Calu3 (cell line): ENCODE measurements at regions not wholly inside any gene's neighbourhood (a gene's known extent, or its start where the extent isn't known, plus 50 kb on each side); places are given as distances from the start of the nearest gene placed in this dataset.
"Not testable (repeated sequence)": the region's sequence is repeated elsewhere in the genome, so short reads cannot be mapped to it uniquely, and the experiment has no call there.

ENCODE experiments used
- BruUV-seq: library from RNA; stranded (reverse); fragments of 400-500 nt; replicated peaks from 2 replicates; lab custom pipeline; 2021; lab: Mats Ljungman, UMichigan
- CTCF ChIA-PET: fragments of 300-600 bp; sonication (Branson Sonifier 250); formaldehyde crosslinking; loops from one replicate; lab custom pipeline; 2022; ENCODE audit warnings: antibody characterized with exemption; lab: Charles Lee
- DNase-seq: peaks from one replicate; pipeline ENCODE4 v3.0.0; 2022
- H3K27ac Mint-ChIP-seq: one replicate; pipeline ENCODE4 v1.8.0; 2022; ENCODE audit warnings: mixed read lengths; ENCODE audit not compliant: unreplicated experiment
- H3K27me3 Mint-ChIP-seq: one replicate; pipeline ENCODE4 v1.8.0; 2022; ENCODE audit warnings: mixed read lengths; ENCODE audit not compliant: unreplicated experiment
- H3K36me3 Mint-ChIP-seq: one replicate; pipeline ENCODE4 v1.8.0; 2022; ENCODE audit warnings: mild to moderate bottlenecking, moderate library complexity, mixed read lengths; ENCODE audit not compliant: insufficient read depth, unreplicated experiment
- H3K4me1 Mint-ChIP-seq: one replicate; pipeline ENCODE4 v1.8.0; 2022; ENCODE audit warnings: mild to moderate bottlenecking, low read depth, mixed read lengths; ENCODE audit not compliant: unreplicated experiment
- H3K4me3 Mint-ChIP-seq: one replicate; pipeline ENCODE4 v1.8.0; 2022; ENCODE audit warnings: mild to moderate bottlenecking, low read depth, moderate library complexity, mixed read lengths; ENCODE audit not compliant: unreplicated experiment
- H3K9me3 Mint-ChIP-seq: one replicate; pipeline ENCODE4 v1.8.0; 2022; ENCODE audit warnings: low read depth, mixed read lengths; ENCODE audit not compliant: unreplicated experiment
- intact Hi-C: fragments of 100-400 bp; cut with micrococcal nuclease; formaldehyde crosslinking; loops from one replicate; pipeline ENCODE4 v1.10.0; 2022; ENCODE audit not compliant: unreplicated experiment
- TF ChIP-seq, protein P1 (sequence below): fragments of 200-600 bp; IDR thresholded peaks from one replicate; pipeline ENCODE4 v1.8.0; 2022; ENCODE audit warnings: antibody characterized with exemption; ENCODE audit not compliant: unreplicated experiment

DNA sequence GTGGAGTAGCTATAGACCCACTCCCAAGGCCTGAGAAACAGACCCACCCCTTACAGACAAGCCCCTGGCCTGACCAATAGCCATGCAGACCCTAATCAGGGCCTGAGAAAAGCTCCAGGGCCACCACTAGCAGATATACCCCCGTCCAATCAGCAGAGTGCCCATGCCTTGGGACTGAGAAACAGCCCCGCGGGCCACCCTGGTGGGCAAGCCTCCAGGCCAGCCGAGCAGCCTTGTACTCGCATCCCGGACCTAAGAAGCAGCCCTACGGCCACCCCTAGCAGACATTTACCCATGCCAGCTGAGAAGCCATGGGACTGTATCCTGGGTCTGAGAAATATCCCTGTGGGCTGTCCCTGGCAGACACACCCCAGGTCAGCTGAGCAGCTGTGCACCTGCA lies 436.5 kb downstream of the SMARCA1 start:
- H3K27me3 Mint-ChIP-seq: no peaks in the 10 kb centered on the region

GRCh38 chrX:129084291-129084690 lies 439.0 kb downstream of the SMARCA1 start:
- H3K9me3 Mint-ChIP-seq, H3K27ac Mint-ChIP-seq, H3K27me3 Mint-ChIP-seq, BruUV-seq, H3K4me1 Mint-ChIP-seq, CTCF ChIA-PET, H3K4me3 Mint-ChIP-seq, intact Hi-C loops, DNase-seq, H3K36me3 Mint-ChIP-seq: not testable (repeated sequence)

More for the DNA sequence above, 436.5 kb downstream of the SMARCA1 start:
- Mint-ChIP-seq H3K9me3 (no peaks in the 10 kb centered on the region), H3K4me3 (no peak overlapping the region), H3K36me3 (no peaks in the 10 kb centered on the region), H3K27ac (no peak overlapping the region), H3K4me1 (no peaks in the 10 kb centered on the region)
- no TSS peak for BruUV-seq
- intact Hi-C loops: no loop called here
- TF ChIP-seq, protein P1, sequence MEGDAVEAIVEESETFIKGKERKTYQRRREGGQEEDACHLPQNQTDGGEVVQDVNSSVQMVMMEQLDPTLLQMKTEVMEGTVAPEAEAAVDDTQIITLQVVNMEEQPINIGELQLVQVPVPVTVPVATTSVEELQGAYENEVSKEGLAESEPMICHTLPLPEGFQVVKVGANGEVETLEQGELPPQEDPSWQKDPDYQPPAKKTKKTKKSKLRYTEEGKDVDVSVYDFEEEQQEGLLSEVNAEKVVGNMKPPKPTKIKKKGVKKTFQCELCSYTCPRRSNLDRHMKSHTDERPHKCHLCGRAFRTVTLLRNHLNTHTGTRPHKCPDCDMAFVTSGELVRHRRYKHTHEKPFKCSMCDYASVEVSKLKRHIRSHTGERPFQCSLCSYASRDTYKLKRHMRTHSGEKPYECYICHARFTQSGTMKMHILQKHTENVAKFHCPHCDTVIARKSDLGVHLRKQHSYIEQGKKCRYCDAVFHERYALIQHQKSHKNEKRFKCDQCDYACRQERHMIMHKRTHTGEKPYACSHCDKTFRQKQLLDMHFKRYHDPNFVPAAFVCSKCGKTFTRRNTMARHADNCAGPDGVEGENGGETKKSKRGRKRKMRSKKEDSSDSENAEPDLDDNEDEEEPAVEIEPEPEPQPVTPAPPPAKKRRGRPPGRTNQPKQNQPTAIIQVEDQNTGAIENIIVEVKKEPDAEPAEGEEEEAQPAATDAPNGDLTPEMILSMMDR: no peak
- CTCF ChIA-PET: no interaction called here
- DNase-seq: no peak

- CTCF ChIA-PET: no interaction called here
- BruUV-seq: no TSS peak
- Mint-ChIP-seq H3K27ac (no peak overlapping the region), H3K9me3 (no peaks in the 10 kb centered on the region), H3K27me3 (no peaks in the 10 kb centered on the region), H3K36me3 (no peaks in the 10 kb centered on the region), H3K4me1 (no peaks in the 10 kb centered on the region), H3K4me3 (no peak overlapping the region)
- no peak for DNase-seq
- TF ChIP-seq, protein P1: no peak
- intact Hi-C loops: no loop called here
These were observed 445.7 kb downstream of the SMARCA1 start for GRCh38 chrX:129077424-129078170.

- CTCF ChIA-PET: no interaction called here
- no TSS peak for BruUV-seq
- Mint-ChIP-seq H3K27ac (no peak overlapping the region), H3K4me3 (no peak overlapping the region), H3K4me1 (no peaks in the 10 kb centered on the region), H3K36me3 (no peaks in the 10 kb centered on the region), H3K9me3 (no peaks in the 10 kb centered on the region), H3K27me3 (no peaks in the 10 kb centered on the region)
- no peak for DNase-seq
- intact Hi-C loops: no loop called here
- TF ChIP-seq, protein P1: no peak
These were observed 451.9 kb downstream of the SMARCA1 start for GRCh38 chrX:129071390-129071789.

DNA sequence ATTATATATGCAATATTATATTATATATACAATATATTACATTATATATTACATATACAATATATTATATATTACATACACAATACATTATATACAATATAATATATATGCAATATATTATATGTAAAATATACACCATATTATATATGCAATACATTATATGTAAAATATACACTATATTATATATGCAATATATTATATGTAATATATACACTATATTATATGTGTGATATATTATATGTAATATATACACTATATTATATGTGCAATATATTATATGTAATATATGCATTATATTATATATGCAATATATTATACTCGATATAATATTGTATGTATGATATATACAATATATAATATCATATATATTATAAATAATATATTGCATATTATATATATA lies 457.4 kb downstream of the SMARCA1 start:
- DNase-seq: no peak
- no peak overlapping the region for H3K4me3 Mint-ChIP-seq
- CTCF ChIA-PET: interaction anchor here (1.0 kb wide), 1 partner anchor 31 kb away, joined by 3 read pairs; no protein-coding TSS in a partner anchor
- H3K9me3 Mint-ChIP-seq: no peaks in the 10 kb centered on the region
- no peaks in the 10 kb centered on the region for H3K36me3 Mint-ChIP-seq
- TF ChIP-seq, protein P1: no peak
- no peak overlapping the region for H3K27ac Mint-ChIP-seq
- intact Hi-C loops: no loop called here
- H3K27me3 Mint-ChIP-seq: no peaks in the 10 kb centered on the region
- no peaks in the 10 kb centered on the region for H3K4me1 Mint-ChIP-seq
- no TSS peak for BruUV-seq
